ENCODE measurements at regions not wholly inside any gene's neighbourhood (a gene's known extent, or its start where the extent isn't known, plus 50 kb on each side); places are given as distances from the start of the nearest gene placed in this dataset.

- TF ChIP-seq REST (IDR thresholded peaks at IDR 0.05; ENCODE audit: low read depth) (no peak), CREB1 (IDR thresholded peaks at IDR 0.05; ENCODE audit: low read depth) (no peak), TCF12 (IDR thresholded peaks at IDR 0.05; ENCODE audit: low read depth) (no peak), RAD21 (IDR thresholded peaks at IDR 0.05; ENCODE audit: low read depth) (no peak), NFIC (IDR thresholded peaks at IDR 0.05) (no peak), MAX (IDR thresholded peaks at IDR 0.05) (no peak), CEBPB (IDR thresholded peaks at IDR 0.05) (no peak), YY1 (IDR thresholded peaks at IDR 0.05; ENCODE audit: low read depth) (no peak), EGR1 (IDR thresholded peaks at IDR 0.05) (no peak), ZBTB7A (IDR thresholded peaks at IDR 0.05; ENCODE audit: low read depth) (no peak), TEAD4 (IDR thresholded peaks at IDR 0.05) (no peak), EP300 (IDR thresholded peaks at IDR 0.05; ENCODE audit: borderline replicate concordance) (no peak), FOXM1 (IDR thresholded peaks at IDR 0.05; ENCODE audit: borderline replicate concordance, low read depth) (no peak), TAF1 (IDR thresholded peaks at IDR 0.05; ENCODE audit: low read depth) (no peak)
- TF ChIP-seq, protein P1, sequence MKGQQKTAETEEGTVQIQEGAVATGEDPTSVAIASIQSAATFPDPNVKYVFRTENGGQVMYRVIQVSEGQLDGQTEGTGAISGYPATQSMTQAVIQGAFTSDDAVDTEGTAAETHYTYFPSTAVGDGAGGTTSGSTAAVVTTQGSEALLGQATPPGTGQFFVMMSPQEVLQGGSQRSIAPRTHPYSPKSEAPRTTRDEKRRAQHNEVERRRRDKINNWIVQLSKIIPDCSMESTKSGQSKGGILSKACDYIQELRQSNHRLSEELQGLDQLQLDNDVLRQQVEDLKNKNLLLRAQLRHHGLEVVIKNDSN (IDR thresholded peaks at IDR 0.05) = no peak
Measured at GRCh38 chr2:176415937-176416499, 146.8 kb downstream of the MTX2 start.

GRCh38 chr2:176418768-176419167, 149.5 kb downstream of the MTX2 start:
- TF ChIP-seq CEBPB (IDR thresholded peaks at IDR 0.05) = no peak
- no peak for TF ChIP-seq YY1 (IDR thresholded peaks at IDR 0.05; ENCODE audit: low read depth)
- TF ChIP-seq EGR1 (IDR thresholded peaks at IDR 0.05) = no peak
- TF ChIP-seq TAF1 (IDR thresholded peaks at IDR 0.05; ENCODE audit: low read depth) = no peak
- TF ChIP-seq, protein P1 (IDR thresholded peaks at IDR 0.05) = no peak
- no peak for TF ChIP-seq TEAD4 (IDR thresholded peaks at IDR 0.05)
- TF ChIP-seq ZBTB7A (IDR thresholded peaks at IDR 0.05; ENCODE audit: low read depth) = no peak

DNA sequence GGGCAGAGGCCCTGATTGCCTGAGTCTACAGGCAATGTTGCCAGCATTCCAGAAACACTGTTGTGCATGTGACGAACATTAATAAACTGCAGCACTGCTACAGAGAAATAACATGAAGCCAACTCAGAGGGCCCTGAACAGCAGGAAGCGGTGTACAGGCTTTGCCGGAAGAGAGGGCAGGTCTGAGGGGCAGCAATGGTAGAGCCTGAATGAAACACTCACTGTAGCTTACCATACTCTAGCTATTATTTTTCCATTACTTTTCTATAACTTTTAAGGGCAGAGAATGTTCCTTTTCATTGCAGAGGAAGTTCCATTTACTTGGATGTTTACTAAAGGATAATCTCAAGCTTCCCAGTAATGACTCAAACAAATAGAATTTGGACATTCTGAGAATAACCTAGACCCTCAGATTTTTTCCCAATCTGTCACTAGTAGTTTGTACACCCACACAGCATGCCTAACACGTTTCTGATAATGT, 150.4 kb downstream of the MTX2 start:
- no peak for TF ChIP-seq NFIC (IDR thresholded peaks at IDR 0.05)
- TF ChIP-seq, protein P1 (IDR thresholded peaks at IDR 0.05) = no peak
- no peak for TF ChIP-seq REST (IDR thresholded peaks at IDR 0.05; ENCODE audit: low read depth)
- TF ChIP-seq TAF1 (IDR thresholded peaks at IDR 0.05; ENCODE audit: low read depth) = no peak
- TF ChIP-seq TCF12 (IDR thresholded peaks at IDR 0.05; ENCODE audit: low read depth) = no peak

GRCh38 chr2:176421297-176422050, 152.2 kb downstream of the MTX2 start:
- TF ChIP-seq EP300 (IDR thresholded peaks at IDR 0.05; ENCODE audit: borderline replicate concordance) (no peak), ZBTB7A (IDR thresholded peaks at IDR 0.05; ENCODE audit: low read depth) (no peak), YY1 (IDR thresholded peaks at IDR 0.05; ENCODE audit: low read depth) (no peak), MAX (IDR thresholded peaks at IDR 0.05) (no peak), FOXM1 (IDR thresholded peaks at IDR 0.05; ENCODE audit: borderline replicate concordance, low read depth) (no peak), RAD21 (IDR thresholded peaks at IDR 0.05; ENCODE audit: low read depth) (no peak), CREB1 (IDR thresholded peaks at IDR 0.05; ENCODE audit: low read depth) (no peak)
- TF ChIP-seq, protein P1 (IDR thresholded peaks at IDR 0.05) = no peak

DNA sequence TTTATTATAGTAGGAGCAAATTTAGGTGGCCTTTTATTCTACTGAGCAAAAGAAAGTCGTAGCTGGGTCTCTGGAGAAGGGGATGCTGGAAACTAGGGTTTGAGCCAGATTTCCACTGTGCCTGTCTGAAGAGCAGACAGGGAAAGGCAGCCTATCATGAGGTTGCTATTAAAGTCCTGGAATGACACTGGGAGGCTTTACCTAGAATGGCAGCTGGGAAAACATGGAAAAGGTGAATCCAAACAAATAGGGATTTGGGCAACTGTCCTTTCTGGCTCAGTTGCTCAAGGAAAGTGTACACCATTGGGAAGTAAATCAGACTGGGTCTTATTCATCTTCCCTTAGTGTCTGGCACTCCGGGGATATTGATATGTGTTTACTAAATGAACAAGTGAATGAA, 154.6 kb downstream of the MTX2 start:
- no peak for TF ChIP-seq EP300 (IDR thresholded peaks at IDR 0.05; ENCODE audit: borderline replicate concordance)
- no peak for TF ChIP-seq TCF12 (IDR thresholded peaks at IDR 0.05; ENCODE audit: low read depth)
- TF ChIP-seq, protein P1 (IDR thresholded peaks at IDR 0.05) = no peak
- TF ChIP-seq ZBTB7A (IDR thresholded peaks at IDR 0.05; ENCODE audit: low read depth) = no peak
- TF ChIP-seq CEBPB (IDR thresholded peaks at IDR 0.05) = no peak
- TF ChIP-seq TEAD4 (IDR thresholded peaks at IDR 0.05) = no peak
- TF ChIP-seq REST (IDR thresholded peaks at IDR 0.05; ENCODE audit: low read depth) = no peak
- TF ChIP-seq YY1 (IDR thresholded peaks at IDR 0.05; ENCODE audit: low read depth) = no peak
- TF ChIP-seq RAD21 (IDR thresholded peaks at IDR 0.05; ENCODE audit: low read depth) = no peak
- TF ChIP-seq MAX (IDR thresholded peaks at IDR 0.05) = no peak
